Prostate gland (tissue), 2 donors: ENCODE measurements at regions not wholly inside any gene's neighbourhood (a gene's known extent, or its start where the extent isn't known, plus 50 kb on each side); places are given as distances from the start of the nearest gene placed in this dataset.

Source experiments
- CTCF ChIP-seq, 4 experiments: fragments of 200-600 bp in 2 of 4; fragments of 450-650 bp in 2 of 4; sonication (generic) in 2 of 4; IDR thresholded peaks; 1 replicate in 3 of 4; 2 replicates in 1 of 4; pipeline ENCODE4 v1.5.1; 2016 to 2019; ENCODE audit warnings: antibody characterized with exemption in 4 of 4, mild to moderate bottlenecking in 2 of 4, moderate library complexity in 2 of 4
- POLR2A ChIP-seq: fragments of 450-650 bp; IDR thresholded peaks from one replicate; pipeline ENCODE4 v1.6.1; 2016; ENCODE audit warnings: antibody characterized with exemption, mild to moderate bottlenecking
- POLR2AphosphoS5 ChIP-seq: sonication (generic); formaldehyde crosslinking; IDR thresholded peaks from one replicate; pipeline ENCODE4 v1.6.1; 2017; ENCODE audit warnings: antibody characterized with exemption

DNA sequence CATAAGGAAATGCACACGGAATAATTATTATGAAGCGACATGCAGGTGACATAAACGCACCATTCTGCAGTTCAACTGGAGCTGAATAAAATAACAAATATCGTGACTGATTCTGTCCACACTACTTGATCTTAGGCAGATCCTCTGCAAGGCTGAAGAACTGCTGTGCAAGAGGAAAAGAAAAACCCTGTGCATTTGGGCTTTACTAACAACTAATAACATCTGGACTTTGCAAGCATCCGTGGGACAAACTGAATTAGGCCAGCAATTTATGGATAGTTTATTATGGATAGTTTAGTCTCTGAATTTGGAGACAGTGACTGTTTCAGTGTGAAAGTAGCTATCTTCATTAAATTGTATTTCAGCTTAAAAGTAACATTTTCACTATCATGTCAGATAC lies 309.4 kb downstream of the SFMBT2 start:
- TF ChIP-seq CTCF (IDR thresholded peaks at IDR 0.05) (no peak), POLR2AphosphoS5 (no peak), POLR2A (no peak)
